Stomach (tissue), 8 donors: ENCODE measurements at regions not wholly inside any gene's neighbourhood (a gene's known extent, or its start where the extent isn't known, plus 50 kb on each side); places are given as distances from the start of the nearest gene placed in this dataset.
A peak's percentile ranks its signal among the peaks of the same experiment; 100 is the strongest.

Experiments
- DNase-seq, 2 donors: peaks; one replicate each; pipeline versions ENCODE4 v3.0.0 to v3.0.0-alpha.2; 2013 to 2019
- H3K27ac ChIP-seq, 5 donors: fragments of 200-600 bp in 4 of 5; sonication (generic) in 4 of 5; one replicate each; pipeline ENCODE4 v1.5.1; 2013 to 2019; ENCODE audit warnings: mild to moderate bottlenecking in 1 of 5, moderate library complexity in 1 of 5
- H3K27me3 ChIP-seq, 3 donors: fragments of 200-600 bp; sonication (generic); one replicate each; pipeline ENCODE4 v1.5.1; 2017 to 2019; ENCODE audit warnings: mixed run types in 1 of 3
- H3K36me3 ChIP-seq, 4 donors: fragments of 200-600 bp; sonication (generic); 1 replicate in 3 of 4; 2 replicates in 1 of 4; pipeline ENCODE4 v1.5.1; 2016 to 2019
- H3K4me1 ChIP-seq, 4 donors: fragments of 200-600 bp; sonication (generic); one replicate each; pipeline ENCODE4 v1.5.1; 2016 to 2019
- H3K4me3 ChIP-seq, 4 donors: fragments of 200-600 bp; sonication (generic) in 3 of 4; one replicate each; pipeline ENCODE4 v1.5.1; 2016 to 2019; ENCODE audit warnings: mild to moderate bottlenecking in 1 of 4
- H3K9me3 ChIP-seq, 4 donors: fragments of 200-600 bp; sonication (generic); one replicate each; pipeline ENCODE4 v1.5.1; 2016 to 2019
- CTCF ChIP-seq, 7 experiments: fragments of 450-650 bp in 4 of 7; fragments of 200-600 bp in 3 of 7; sonication (generic) in 3 of 7; IDR thresholded peaks; one replicate each; pipeline ENCODE4 v1.5.1; 2016 to 2019; ENCODE audit warnings: antibody characterized with exemption in 7 of 7, control low read depth in 2 of 7, mild to moderate bottlenecking in 1 of 7
- EP300 ChIP-seq: sonication (generic); formaldehyde crosslinking; IDR thresholded peaks from one replicate; pipeline ENCODE4 v1.6.1; 2017; ENCODE audit warnings: antibody characterized with exemption
- POLR2A ChIP-seq, 4 donors: fragments of 450-650 bp; IDR thresholded peaks; one replicate each; pipeline ENCODE4 v1.6.1; 2016; ENCODE audit warnings: antibody characterized with exemption in 4 of 4, control low read depth in 2 of 4, mild to moderate bottlenecking in 1 of 4, moderate library complexity in 1 of 4
- POLR2AphosphoS5 ChIP-seq, 3 donors: sonication (generic); formaldehyde crosslinking; IDR thresholded peaks; one replicate each; pipeline ENCODE4 v1.6.1; 2016; ENCODE audit warnings: antibody characterized with exemption in 3 of 3
- WGBS, 5 donors: extraction: QIAGEN DNeasy Blood & Tissue Kit in 3 of 5; methylation state at CpG; one replicate each; pipeline versions ENCODE4 v1.1.5 to v1.1.7; 2013 to 2018; 5-methylcytosine and 5-hydroxymethylcytosine counted together
- intact Hi-C: fragments of 100-400 bp; cut with DNase I; formaldehyde crosslinking; loops from one replicate; pipeline ENCODE4 v1.15.1; 2023; ENCODE audit warnings: low total_unique reads
- donor health status: healthy with polysubstance abuse.
- donor health status: Bipolar disorder and iron deficiency.
- donor health status: healthy.

GRCh38 chr14:87601036-87601435 is 391.9 kb downstream of the GALC start:
- peak in 1 of 2 donors; percentile 48 for DNase-seq
- H3K4me3 ChIP-seq = no peak overlapping the region
- no peaks in the 10 kb centered on the region for H3K27me3 ChIP-seq
- no peaks in the 10 kb centered on the region for H3K4me1 ChIP-seq
- H3K36me3 ChIP-seq = no peaks in the 10 kb centered on the region
- no peak for TF ChIP-seq POLR2AphosphoS5 (IDR thresholded peaks at IDR 0.05)
- TF ChIP-seq EP300 = no peak
- no peak for TF ChIP-seq POLR2A (IDR thresholded peaks at IDR 0.05)
- no peak for TF ChIP-seq CTCF (IDR thresholded peaks at IDR 0.05)
- H3K27ac ChIP-seq = no peak overlapping the region
- peaks cover 6 to 18% (median 10%) of the 10 kb centered on the region in 4 donors for H3K9me3 ChIP-seq
- intact Hi-C loops = no loop called here

DNA sequence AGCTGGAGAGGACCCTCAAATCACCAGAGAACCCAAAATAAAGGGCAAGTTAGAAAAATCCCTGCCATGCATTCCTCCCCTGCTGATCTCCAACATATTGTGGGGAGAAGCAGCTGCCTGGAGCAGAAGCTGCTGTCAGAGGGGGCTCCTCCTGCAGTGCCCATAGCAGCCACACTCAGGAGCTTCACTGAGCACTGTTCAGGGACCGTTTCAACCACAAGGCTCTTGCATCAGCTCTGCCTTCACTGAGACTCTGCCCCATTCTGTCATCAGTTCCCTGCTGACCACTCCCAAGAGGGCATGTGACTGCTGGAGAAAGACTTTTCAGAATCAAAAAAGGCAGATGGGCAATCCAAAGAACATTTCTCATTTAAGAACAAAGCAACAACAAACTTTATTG is 392.7 kb downstream of the GALC start:
- TF ChIP-seq POLR2A (IDR thresholded peaks at IDR 0.05) = no peak
- TF ChIP-seq POLR2AphosphoS5 (IDR thresholded peaks at IDR 0.05) = no peak
- no peak for TF ChIP-seq CTCF (IDR thresholded peaks at IDR 0.05)
- no peak for TF ChIP-seq EP300
- H3K27ac ChIP-seq = no peak overlapping the region
- H3K4me3 ChIP-seq = no peak overlapping the region
- intact Hi-C loops = no loop called here
- H3K9me3 ChIP-seq = peaks cover 0 to 10% (median 3%) of the 10 kb centered on the region in 4 donors
- no peak for DNase-seq
- H3K36me3 ChIP-seq = no peaks in the 10 kb centered on the region
- WGBS, 5 donors = 50 to 69% (median 60%) methylated on average over 1 of the region's 1 CpG
- H3K27me3 ChIP-seq = no peaks in the 10 kb centered on the region
- no peaks in the 10 kb centered on the region for H3K4me1 ChIP-seq

GRCh38 chr14:87581298-87581697 is 411.7 kb downstream of the GALC start:
- H3K9me3 ChIP-seq = no peaks in the 10 kb centered on the region
- no peak for DNase-seq
- WGBS, 5 donors = 58 to 78% (median 65%) methylated on average over 2 of the region's 2 CpGs
- H3K4me3 ChIP-seq = no peak overlapping the region
- intact Hi-C loops = no loop called here
- H3K36me3 ChIP-seq = no peaks in the 10 kb centered on the region
- H3K27ac ChIP-seq = no peak overlapping the region
- H3K4me1 ChIP-seq = no peaks in the 10 kb centered on the region
- TF ChIP-seq POLR2AphosphoS5 (IDR thresholded peaks at IDR 0.05) = no peak
- TF ChIP-seq CTCF (IDR thresholded peaks at IDR 0.05) = no peak
- TF ChIP-seq POLR2A (IDR thresholded peaks at IDR 0.05) = no peak
- no peak for TF ChIP-seq EP300
- H3K27me3 ChIP-seq = no peaks in the 10 kb centered on the region

GRCh38 chr14:87579036-87579435 is 413.9 kb downstream of the GALC start:
- intact Hi-C loops = no loop called here
- Histone ChIP-seq H3K9me3 (no peaks in the 10 kb centered on the region), H3K4me1 (no peaks in the 10 kb centered on the region), H3K36me3 (no peaks in the 10 kb centered on the region), H3K27me3 (no peaks in the 10 kb centered on the region), H3K27ac (no peak overlapping the region), H3K4me3 (no peak overlapping the region)
- no peak for DNase-seq
- 47 to 54% (median 52%) methylated on average over 2 of the region's 2 CpGs for WGBS, 5 donors
- no peak for TF ChIP-seq POLR2A (IDR thresholded peaks at IDR 0.05)

GRCh38 chr14:87575378-87575777 is 417.6 kb downstream of the GALC start:
- no peak overlapping the region for H3K4me3 ChIP-seq
- H3K4me1 ChIP-seq = no peaks in the 10 kb centered on the region
- no peaks in the 10 kb centered on the region for H3K27me3 ChIP-seq
- TF ChIP-seq EP300 (no peak), POLR2A (IDR thresholded peaks at IDR 0.05) (no peak), CTCF (IDR thresholded peaks at IDR 0.05) (no peak), POLR2AphosphoS5 (IDR thresholded peaks at IDR 0.05) (no peak)
- 86 to 92% (median 89%) methylated on average over 6 of the region's 6 CpGs for WGBS, 5 donors
- H3K9me3 ChIP-seq = no peaks in the 10 kb centered on the region
- DNase-seq = no peak
- H3K36me3 ChIP-seq = no peaks in the 10 kb centered on the region
- no peak overlapping the region for H3K27ac ChIP-seq
- intact Hi-C loops = no loop called here
